ENCODE measurements at regions not wholly inside any gene's neighbourhood (a gene's known extent, or its start where the extent isn't known, plus 50 kb on each side); places are given as distances from the start of the nearest gene placed in this dataset.

DNA sequence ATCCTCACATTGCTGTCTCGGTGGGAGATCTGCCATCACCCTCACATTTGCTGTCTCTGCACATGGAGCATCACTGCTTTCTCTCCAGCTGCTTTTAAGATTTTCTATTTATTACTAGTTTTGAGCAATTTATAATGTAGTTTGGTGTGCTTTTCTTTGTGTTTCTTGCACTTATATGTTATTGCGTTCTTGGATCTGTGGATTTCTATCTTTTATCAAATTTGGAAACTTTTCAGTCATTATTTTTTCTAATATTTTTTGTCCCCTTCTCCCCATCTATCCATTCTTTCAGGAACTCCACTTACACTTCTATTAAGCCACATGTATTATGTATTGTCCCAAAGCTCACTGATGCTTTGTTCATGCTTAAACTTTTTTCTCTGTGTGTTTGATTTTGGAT lies 108.9 kb downstream of the FOXL3 start:
- Mint-ChIP-seq H3K27me3 (ENCODE audit: insufficient read depth, unreplicated experiment) (no peaks in the 10 kb centered on the region), H3K27ac (ENCODE audit: unreplicated experiment) (no peak overlapping the region), H3K9me3 (ENCODE audit: unreplicated experiment) (peaks cover 64% of the 10 kb centered on the region), H3K36me3 (ENCODE audit: insufficient read depth, unreplicated experiment) (no peaks in the 10 kb centered on the region), H3K4me1 (ENCODE audit: low read depth, unreplicated experiment) (no peaks in the 10 kb centered on the region), H3K4me3 (ENCODE audit: unreplicated experiment) (no peak overlapping the region)
- intact Hi-C loops (cut with micrococcal nuclease; ENCODE audit: unreplicated experiment): no loop called here
- no peak for DNase-seq
- H3K27me3 ChIP-seq (replicated peaks; ENCODE audit: control insufficient read depth, insufficient read depth, low read length): no peaks in the 10 kb centered on the region
- no TSS peak for BruUV-seq (replicated peaks)
- POLR2A ChIA-PET: no interaction called here
- no peaks in the 10 kb centered on the region for H3K36me3 ChIP-seq (ENCODE audit: control insufficient read depth, insufficient read depth, low read length)
- H3K4me1 ChIP-seq: no peaks in the 10 kb centered on the region
- TF ChIP-seq, protein P1, sequence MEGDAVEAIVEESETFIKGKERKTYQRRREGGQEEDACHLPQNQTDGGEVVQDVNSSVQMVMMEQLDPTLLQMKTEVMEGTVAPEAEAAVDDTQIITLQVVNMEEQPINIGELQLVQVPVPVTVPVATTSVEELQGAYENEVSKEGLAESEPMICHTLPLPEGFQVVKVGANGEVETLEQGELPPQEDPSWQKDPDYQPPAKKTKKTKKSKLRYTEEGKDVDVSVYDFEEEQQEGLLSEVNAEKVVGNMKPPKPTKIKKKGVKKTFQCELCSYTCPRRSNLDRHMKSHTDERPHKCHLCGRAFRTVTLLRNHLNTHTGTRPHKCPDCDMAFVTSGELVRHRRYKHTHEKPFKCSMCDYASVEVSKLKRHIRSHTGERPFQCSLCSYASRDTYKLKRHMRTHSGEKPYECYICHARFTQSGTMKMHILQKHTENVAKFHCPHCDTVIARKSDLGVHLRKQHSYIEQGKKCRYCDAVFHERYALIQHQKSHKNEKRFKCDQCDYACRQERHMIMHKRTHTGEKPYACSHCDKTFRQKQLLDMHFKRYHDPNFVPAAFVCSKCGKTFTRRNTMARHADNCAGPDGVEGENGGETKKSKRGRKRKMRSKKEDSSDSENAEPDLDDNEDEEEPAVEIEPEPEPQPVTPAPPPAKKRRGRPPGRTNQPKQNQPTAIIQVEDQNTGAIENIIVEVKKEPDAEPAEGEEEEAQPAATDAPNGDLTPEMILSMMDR (IDR thresholded peaks at IDR 0.05; ENCODE audit: insufficient read depth in 1 of 2, low read depth in 1 of 2, low read length in 1 of 2, severe bottlenecking in 1 of 2, unreplicated experiment in 1 of 2): no peak
- H3K4me3 ChIP-seq (ENCODE audit: low read depth, low read length): no peak overlapping the region
- H3K9me3 ChIP-seq: peaks cover 36% of the 10 kb centered on the region
- CTCF ChIA-PET: interaction anchor here (0.6 kb wide), 1 partner anchor 414 kb away, joined by 3 read pairs; no protein-coding TSS in a partner anchor

DNA sequence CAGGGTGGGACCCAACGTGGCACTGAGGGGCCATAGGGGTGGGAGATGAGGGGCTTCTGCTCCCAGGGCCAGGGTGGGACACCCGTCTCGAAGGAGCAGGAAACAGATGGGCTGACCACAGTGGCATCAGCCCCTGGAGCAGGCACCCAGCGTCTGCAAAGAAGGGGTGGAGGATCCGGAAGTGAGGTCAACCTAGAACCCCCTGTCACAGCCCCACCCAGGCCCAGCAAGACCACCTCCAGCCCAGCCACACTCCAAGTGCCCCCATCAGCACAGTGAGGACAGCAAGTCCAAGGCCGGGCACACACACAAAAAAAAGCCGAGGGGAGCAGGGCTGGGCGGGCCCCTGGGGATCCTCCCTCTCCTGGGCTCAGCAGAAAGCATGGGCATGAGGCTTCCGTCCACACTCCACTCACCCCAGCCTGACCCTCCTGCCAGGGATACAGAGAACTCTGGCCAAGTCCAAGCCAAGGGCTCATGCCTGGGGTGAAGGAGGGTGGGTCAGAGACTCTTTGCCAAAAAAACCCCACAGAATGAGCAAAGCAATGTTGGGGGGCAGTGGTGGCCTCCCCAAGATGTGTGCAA lies 111.0 kb downstream of the FOXL3 start:
- no peaks in the 10 kb centered on the region for H3K27me3 ChIP-seq (replicated peaks; ENCODE audit: control insufficient read depth, insufficient read depth, low read length)
- POLR2A ChIA-PET: no interaction called here

DNA sequence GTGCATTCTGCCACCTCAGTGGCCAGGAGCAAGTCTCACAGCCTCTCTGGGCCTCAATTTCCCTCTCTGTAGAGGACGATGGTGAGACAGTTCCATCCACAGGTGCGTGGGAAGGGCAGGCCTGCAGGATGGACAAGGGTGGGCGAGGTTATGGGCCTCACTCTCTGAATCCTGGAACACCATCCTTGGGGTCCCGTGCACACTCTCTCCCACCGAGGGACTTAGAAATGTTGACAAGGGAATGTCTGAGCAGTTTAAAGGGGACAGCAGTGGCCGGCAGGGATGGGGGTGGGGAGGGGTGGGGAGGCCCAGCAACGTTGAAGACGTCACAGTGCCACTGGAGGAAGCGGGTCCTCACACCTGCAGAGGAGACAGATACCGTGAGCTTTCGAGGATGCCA lies 111.5 kb downstream of the FOXL3 start:
- H3K9me3 Mint-ChIP-seq (ENCODE audit: unreplicated experiment): peaks cover 45% of the 10 kb centered on the region
- DNase-seq: no peak

More for the DNA sequence above, 111.0 kb downstream of the FOXL3 start:
- Histone ChIP-seq H3K9me3 (peaks cover 26% of the 10 kb centered on the region), H3K36me3 (ENCODE audit: control insufficient read depth, insufficient read depth, low read length) (no peaks in the 10 kb centered on the region), H3K4me1 (peaks cover 2% of the 10 kb centered on the region; the same call in 1 of the 2 replicates), H3K4me3 (ENCODE audit: low read depth, low read length) (no peak overlapping the region)
- CTCF ChIA-PET: no interaction called here
- DNase-seq: peak in 1 of 2 experiments; percentile 14
- no peaks in the 10 kb centered on the region for H3K36me3 Mint-ChIP-seq (ENCODE audit: insufficient read depth, unreplicated experiment)
- no peaks in the 10 kb centered on the region for H3K27me3 Mint-ChIP-seq (ENCODE audit: insufficient read depth, unreplicated experiment)
- peaks cover 50% of the 10 kb centered on the region for H3K9me3 Mint-ChIP-seq (ENCODE audit: unreplicated experiment)
- no TSS peak for BruUV-seq (replicated peaks)
- TF ChIP-seq, protein P1 (IDR thresholded peaks at IDR 0.05; ENCODE audit: insufficient read depth in 1 of 2, low read depth in 1 of 2, low read length in 1 of 2, severe bottlenecking in 1 of 2, unreplicated experiment in 1 of 2): no peak
- H3K27ac Mint-ChIP-seq (ENCODE audit: unreplicated experiment): no peak overlapping the region
- intact Hi-C loops (cut with micrococcal nuclease; ENCODE audit: unreplicated experiment): no loop called here
- H3K4me3 Mint-ChIP-seq (ENCODE audit: unreplicated experiment): no peak overlapping the region
- H3K4me1 Mint-ChIP-seq (ENCODE audit: low read depth, unreplicated experiment): peaks cover 2% of the 10 kb centered on the region

More for the DNA sequence above, 111.5 kb downstream of the FOXL3 start:
- Histone ChIP-seq H3K27me3 (replicated peaks; ENCODE audit: control insufficient read depth, insufficient read depth, low read length) (no peaks in the 10 kb centered on the region), H3K36me3 (ENCODE audit: control insufficient read depth, insufficient read depth, low read length) (no peaks in the 10 kb centered on the region), H3K4me1 (peaks cover 7% of the 10 kb centered on the region; the same call in 1 of the 2 replicates), H3K4me3 (ENCODE audit: low read depth, low read length) (no peak overlapping the region), H3K9me3 (peaks cover 23% of the 10 kb centered on the region)
- no peaks in the 10 kb centered on the region for H3K27me3 Mint-ChIP-seq (ENCODE audit: insufficient read depth, unreplicated experiment)
- H3K4me1 Mint-ChIP-seq (ENCODE audit: low read depth, unreplicated experiment): peaks cover 7% of the 10 kb centered on the region
- H3K36me3 Mint-ChIP-seq (ENCODE audit: insufficient read depth, unreplicated experiment): no peaks in the 10 kb centered on the region
- intact Hi-C loops (cut with micrococcal nuclease; ENCODE audit: unreplicated experiment): no loop called here
- ChIA-PET POLR2A (no interaction called here), CTCF (no interaction called here)
- H3K27ac Mint-ChIP-seq (ENCODE audit: unreplicated experiment): no peak overlapping the region
- BruUV-seq (replicated peaks): no TSS peak
- H3K4me3 Mint-ChIP-seq (ENCODE audit: unreplicated experiment): no peak overlapping the region
- TF ChIP-seq, protein P1 (IDR thresholded peaks at IDR 0.05; ENCODE audit: insufficient read depth in 1 of 2, low read depth in 1 of 2, low read length in 1 of 2, severe bottlenecking in 1 of 2, unreplicated experiment in 1 of 2): no peak
